Astrocyte (in vitro differentiated cells and primary cell): ENCODE measurements at regions not wholly inside any gene's neighbourhood (a gene's known extent, or its start where the extent isn't known, plus 50 kb on each side); places are given as distances from the start of the nearest gene placed in this dataset.
A peak's percentile ranks its signal among the peaks of the same experiment; 100 is the strongest.

Experiments
- DNase-seq: peaks from one replicate; pipeline ENCODE4 v3.0.0-alpha.2; 2010; ENCODE audit warnings: low read depth
- FAIRE-seq: peaks from 2 replicates; lab custom pipeline; 2011; peaks lifted over from hg19 to GRCh38; lab: Jason Lieb, UNC
- H2AFZ ChIP-seq: 2 replicates; pipeline ENCODE4 v1.6.0; 2012; ENCODE audit warnings: low read depth, low read length, inconsistent platforms
- H3K27ac ChIP-seq: 2 replicates; pipeline ENCODE4 v1.5.1; 2011; ENCODE audit warnings: low read depth, low read length, inconsistent platforms
- H3K27me3 ChIP-seq: 2 replicates; pipeline ENCODE4 v1.6.0; 2011; ENCODE audit warnings: low read length, inconsistent platforms; ENCODE audit not compliant: insufficient read depth
- H3K36me3 ChIP-seq: 2 replicates; pipeline ENCODE4 v1.5.1; 2011; ENCODE audit warnings: low read length, inconsistent platforms; ENCODE audit not compliant: insufficient read depth
- H3K4me1 ChIP-seq: 2 replicates; pipeline ENCODE4 v1.5.1; 2011; ENCODE audit warnings: low read length, inconsistent platforms; ENCODE audit not compliant: insufficient read depth
- H3K4me2 ChIP-seq: 2 replicates; pipeline ENCODE4 v1.6.0; 2012; ENCODE audit warnings: low read length, inconsistent platforms
- H3K4me3 ChIP-seq: 2 replicates; pipeline ENCODE4 v1.5.1; 2011; ENCODE audit warnings: low read depth, mild to moderate bottlenecking, low read length, inconsistent platforms; ENCODE audit not compliant: insufficient read depth
- H3K79me2 ChIP-seq: 2 replicates; pipeline ENCODE4 v1.6.0; 2012; ENCODE audit warnings: mild to moderate bottlenecking, low read length, inconsistent platforms; ENCODE audit not compliant: insufficient read depth
- H3K9ac ChIP-seq: 2 replicates; pipeline ENCODE4 v1.6.0; 2012; ENCODE audit warnings: mild to moderate bottlenecking, low read length, inconsistent platforms
- H3K9me3 ChIP-seq: 2 replicates; pipeline ENCODE4 v1.5.1; 2012; ENCODE audit warnings: low read depth, mild to moderate bottlenecking, low read length, inconsistent platforms; ENCODE audit not compliant: insufficient read depth
- H4K20me1 ChIP-seq: 2 replicates; pipeline ENCODE4 v1.6.0; 2012; ENCODE audit warnings: low read length, inconsistent platforms; ENCODE audit not compliant: insufficient read depth
- H3K27ac Mint-ChIP-seq: one replicate; pipeline ENCODE4 v1.8.0; 2021; ENCODE audit warnings: mild to moderate bottlenecking, mixed read lengths; ENCODE audit not compliant: unreplicated experiment
- H3K27me3 Mint-ChIP-seq: one replicate; pipeline ENCODE4 v1.8.0; 2021; ENCODE audit warnings: low read depth, mixed read lengths; ENCODE audit not compliant: unreplicated experiment
- H3K36me3 Mint-ChIP-seq: one replicate; pipeline ENCODE4 v1.8.0; 2021; ENCODE audit warnings: low read depth, mixed read lengths; ENCODE audit not compliant: unreplicated experiment
- H3K4me1 Mint-ChIP-seq: one replicate; pipeline ENCODE4 v1.8.0; 2021; ENCODE audit warnings: low read depth, mixed read lengths; ENCODE audit not compliant: unreplicated experiment
- H3K4me3 Mint-ChIP-seq: one replicate; pipeline ENCODE4 v1.8.0; 2021; ENCODE audit warnings: mild to moderate bottlenecking, moderate library complexity, mixed read lengths; ENCODE audit not compliant: unreplicated experiment
- H3K9me3 Mint-ChIP-seq: one replicate; pipeline ENCODE4 v1.8.0; 2021; ENCODE audit warnings: mild to moderate bottlenecking, mixed read lengths; ENCODE audit not compliant: unreplicated experiment
- EZH2 ChIP-seq: IDR thresholded peaks from 2 replicates; pipeline ENCODE4 v1.6.1; 2012; ENCODE audit warnings: mild to moderate bottlenecking, low read length, inconsistent platforms; ENCODE audit not compliant: insufficient read depth
- TF ChIP-seq, protein P1 (sequence below): IDR thresholded peaks from 2 replicates; pipeline ENCODE4 v1.5.1; 2011; ENCODE audit warnings: low read depth, mild to moderate bottlenecking, inconsistent platforms, low read length, moderate library complexity; ENCODE audit not compliant: insufficient read depth

DNA sequence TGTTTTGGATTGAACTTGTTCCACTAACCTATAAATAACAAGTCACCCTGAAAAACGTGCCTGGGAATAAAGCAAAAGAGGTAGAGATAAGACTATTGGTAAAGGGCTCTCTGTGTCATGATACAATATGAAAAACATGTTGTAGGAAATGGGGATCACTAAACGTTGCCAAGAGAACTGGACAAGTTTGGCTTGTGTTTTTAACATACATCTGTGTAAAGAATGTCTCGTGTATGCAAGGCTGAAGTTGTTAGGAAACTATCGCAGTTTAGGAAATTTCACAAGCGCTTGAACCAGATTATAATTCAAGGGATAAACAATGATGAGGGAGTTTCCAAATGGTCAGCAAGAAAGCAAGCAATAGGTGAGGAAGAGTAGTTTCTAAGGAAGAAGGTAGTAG is 655.8 kb downstream of the PCDH7 start:
- H3K9me3 Mint-ChIP-seq = no peaks in the 10 kb centered on the region
- Histone ChIP-seq H3K9me3 (no peaks in the 10 kb centered on the region), H3K36me3 (no peaks in the 10 kb centered on the region), H3K4me1 (no peaks in the 10 kb centered on the region), H3K4me3 (no peak overlapping the region), H3K27ac (no peak overlapping the region), H3K9ac (no peak overlapping the region), H3K4me2 (no peak overlapping the region), H2AFZ (no peak overlapping the region), H4K20me1 (no peaks in the 10 kb centered on the region), H3K27me3 (no peaks in the 10 kb centered on the region), H3K79me2 (no peaks in the 10 kb centered on the region)
- FAIRE-seq (peak; percentile 13), DNase-seq (no peak)
- no peaks in the 10 kb centered on the region for H3K36me3 Mint-ChIP-seq
- no peak overlapping the region for H3K27ac Mint-ChIP-seq
- no peaks in the 10 kb centered on the region for H3K27me3 Mint-ChIP-seq
- TF ChIP-seq, protein P1, sequence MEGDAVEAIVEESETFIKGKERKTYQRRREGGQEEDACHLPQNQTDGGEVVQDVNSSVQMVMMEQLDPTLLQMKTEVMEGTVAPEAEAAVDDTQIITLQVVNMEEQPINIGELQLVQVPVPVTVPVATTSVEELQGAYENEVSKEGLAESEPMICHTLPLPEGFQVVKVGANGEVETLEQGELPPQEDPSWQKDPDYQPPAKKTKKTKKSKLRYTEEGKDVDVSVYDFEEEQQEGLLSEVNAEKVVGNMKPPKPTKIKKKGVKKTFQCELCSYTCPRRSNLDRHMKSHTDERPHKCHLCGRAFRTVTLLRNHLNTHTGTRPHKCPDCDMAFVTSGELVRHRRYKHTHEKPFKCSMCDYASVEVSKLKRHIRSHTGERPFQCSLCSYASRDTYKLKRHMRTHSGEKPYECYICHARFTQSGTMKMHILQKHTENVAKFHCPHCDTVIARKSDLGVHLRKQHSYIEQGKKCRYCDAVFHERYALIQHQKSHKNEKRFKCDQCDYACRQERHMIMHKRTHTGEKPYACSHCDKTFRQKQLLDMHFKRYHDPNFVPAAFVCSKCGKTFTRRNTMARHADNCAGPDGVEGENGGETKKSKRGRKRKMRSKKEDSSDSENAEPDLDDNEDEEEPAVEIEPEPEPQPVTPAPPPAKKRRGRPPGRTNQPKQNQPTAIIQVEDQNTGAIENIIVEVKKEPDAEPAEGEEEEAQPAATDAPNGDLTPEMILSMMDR = no peak
- no peak for TF ChIP-seq EZH2
- H3K4me1 Mint-ChIP-seq = peaks cover 3% of the 10 kb centered on the region
- H3K4me3 Mint-ChIP-seq = no peak overlapping the region

DNA sequence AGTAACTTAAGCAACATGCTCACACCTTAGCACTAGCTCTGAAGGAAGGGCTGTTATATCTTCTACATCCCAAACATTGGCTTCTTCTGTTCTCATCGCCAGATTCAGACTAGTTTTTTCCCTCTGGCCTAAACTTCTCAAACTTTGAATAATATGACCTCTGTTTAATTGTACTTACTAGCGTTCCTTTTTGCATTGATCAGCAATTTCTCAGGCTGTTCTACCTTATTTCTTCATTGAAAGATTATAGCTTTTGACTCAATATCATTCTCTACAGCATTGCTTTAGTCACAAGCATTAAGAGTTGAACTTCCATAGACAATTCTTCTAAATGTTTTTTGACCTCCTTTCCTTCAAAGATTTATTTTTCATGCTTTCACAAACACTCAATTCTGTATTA is 659.2 kb downstream of the PCDH7 start:
- Mint-ChIP-seq H3K36me3 (no peaks in the 10 kb centered on the region), H3K27ac (no peak overlapping the region), H3K9me3 (no peaks in the 10 kb centered on the region), H3K27me3 (no peaks in the 10 kb centered on the region), H3K4me1 (peaks cover 3% of the 10 kb centered on the region), H3K4me3 (no peak overlapping the region)
- H3K4me2 ChIP-seq = no peak overlapping the region
- no peak overlapping the region for H3K4me3 ChIP-seq
- H4K20me1 ChIP-seq = no peaks in the 10 kb centered on the region
- no peak for DNase-seq
- no peaks in the 10 kb centered on the region for H3K27me3 ChIP-seq
- no peak overlapping the region for H2AFZ ChIP-seq
- H3K4me1 ChIP-seq = no peaks in the 10 kb centered on the region
- TF ChIP-seq, protein P1 = no peak
- TF ChIP-seq EZH2 = no peak
- H3K79me2 ChIP-seq = no peaks in the 10 kb centered on the region
- no peak overlapping the region for H3K27ac ChIP-seq
- H3K9ac ChIP-seq = no peak overlapping the region
- no peaks in the 10 kb centered on the region for H3K9me3 ChIP-seq
- no peaks in the 10 kb centered on the region for H3K36me3 ChIP-seq
- FAIRE-seq = no peak

DNA sequence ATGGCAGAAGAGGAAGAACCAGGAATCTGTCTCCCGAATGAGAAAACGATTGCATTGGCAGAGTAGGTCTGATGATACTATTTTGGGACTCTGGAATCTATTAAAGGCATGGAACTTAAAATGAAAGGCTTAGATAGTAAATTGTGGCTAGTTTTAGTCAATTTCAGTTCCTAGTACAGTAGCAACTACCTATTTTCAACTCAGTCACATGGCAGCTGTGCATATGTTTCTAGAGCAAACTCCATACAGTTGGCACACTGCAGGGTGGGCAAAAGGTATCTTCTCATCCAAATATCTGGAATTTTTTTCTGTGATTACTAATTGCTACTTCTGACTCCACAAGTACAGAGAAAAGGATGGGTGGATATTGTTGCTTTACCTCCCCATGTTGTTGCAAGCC is 663.6 kb downstream of the PCDH7 start:
- no peaks in the 10 kb centered on the region for H3K36me3 Mint-ChIP-seq
- no peaks in the 10 kb centered on the region for H3K27me3 Mint-ChIP-seq
- no peak overlapping the region for H2AFZ ChIP-seq

More for the DNA sequence above, 663.6 kb downstream of the PCDH7 start:
- no peaks in the 10 kb centered on the region for H3K27me3 ChIP-seq
- H3K4me3 ChIP-seq = no peak overlapping the region
- no peak overlapping the region for H3K27ac ChIP-seq
- no peak overlapping the region for H3K4me2 ChIP-seq
- TF ChIP-seq EZH2 = no peak
- TF ChIP-seq, protein P1 = no peak
- H3K79me2 ChIP-seq = no peaks in the 10 kb centered on the region
- H3K9ac ChIP-seq = no peak overlapping the region
- H3K9me3 ChIP-seq = no peaks in the 10 kb centered on the region
- no peaks in the 10 kb centered on the region for H3K4me1 ChIP-seq
- no peak overlapping the region for H3K4me3 Mint-ChIP-seq
- FAIRE-seq (no peak), DNase-seq (no peak)
- H3K9me3 Mint-ChIP-seq = no peaks in the 10 kb centered on the region
- no peak overlapping the region for H3K27ac Mint-ChIP-seq
- H4K20me1 ChIP-seq = no peaks in the 10 kb centered on the region
- no peaks in the 10 kb centered on the region for H3K36me3 ChIP-seq
- no peaks in the 10 kb centered on the region for H3K4me1 Mint-ChIP-seq
